Bone marrow (tissue), 2 donors: ENCODE measurements at regions not wholly inside any gene's neighbourhood (a gene's known extent, or its start where the extent isn't known, plus 50 kb on each side); places are given as distances from the start of the nearest gene placed in this dataset.
"Not testable (repeated sequence)": the region's sequence is repeated elsewhere in the genome, so short reads cannot be mapped to it uniquely, and the experiment has no call there.

Experiments
- DNase-seq, 2 donors: peaks; one replicate each; lab custom pipeline; 2025; lab: John Stamatoyannopoulos, UW

GRCh38 chr9:33737811-33738606 lies 57.4 kb upstream of the PRSS3 start:
- DNase-seq = peak in 1 of 2 donors; percentile 26

GRCh38 chr9:33739398-33739797 lies 56.0 kb upstream of the PRSS3 start:
- DNase-seq = no peak

- DNase-seq = no peak
These were observed 55.3 kb upstream of the PRSS3 start for GRCh38 chr9:33740075-33740474.

GRCh38 chr9:33740958-33741357 lies 54.4 kb upstream of the PRSS3 start:
- DNase-seq = not testable (repeated sequence)

- DNase-seq = no peak
These were observed 53.3 kb upstream of the PRSS3 start for GRCh38 chr9:33742051-33742450.

GRCh38 chr9:33742519-33742918 lies 52.8 kb upstream of the PRSS3 start:
- DNase-seq = no peak
